GM19395 (cell line): ENCODE measurements at regions not wholly inside any gene's neighbourhood (a gene's known extent, or its start where the extent isn't known, plus 50 kb on each side); places are given as distances from the start of the nearest gene placed in this dataset.
"Not testable (repeated sequence)": the region's sequence is repeated elsewhere in the genome, so short reads cannot be mapped to it uniquely, and the experiment has no call there.

Experiments
- ATAC-seq: cut with Tn5 transposase; IDR thresholded peaks from one replicate; pipeline ENCODE4 v1.9.1; 2021; ENCODE audit warnings: mild to moderate bottlenecking, moderate library complexity; ENCODE audit not compliant: unreplicated experiment

- no peak for ATAC-seq
Observed at GRCh38 chr11:92045301-92045700, 179.3 kb upstream of the FAT3 start.

GRCh38 chr11:92035488-92035887 is 189.1 kb upstream of the FAT3 start:
- ATAC-seq: no peak

GRCh38 chr11:92027136-92027535 is 197.5 kb upstream of the FAT3 start:
- not testable (repeated sequence) for ATAC-seq

- ATAC-seq: no peak
Observed at GRCh38 chr11:92026664-92027063, 198.0 kb upstream of the FAT3 start.

GRCh38 chr11:92024788-92025187 is 199.8 kb upstream of the FAT3 start:
- no peak for ATAC-seq

- ATAC-seq: no peak
Observed at GRCh38 chr11:92022499-92022898, 202.1 kb upstream of the FAT3 start.

GRCh38 chr11:92018332-92018731 is 206.3 kb upstream of the FAT3 start:
- ATAC-seq: no peak

- ATAC-seq: no peak
Observed at GRCh38 chr11:92008249-92008648, 216.4 kb upstream of the FAT3 start.

GRCh38 chr11:92002568-92002967 is 222.1 kb upstream of the FAT3 start:
- ATAC-seq: no peak

GRCh38 chr11:91998481-91998880 is 226.1 kb upstream of the FAT3 start:
- no peak for ATAC-seq

GRCh38 chr11:91997226-91997625 is 227.4 kb upstream of the FAT3 start:
- ATAC-seq: no peak

GRCh38 chr11:91996526-91996925 is 228.1 kb upstream of the FAT3 start:
- no peak for ATAC-seq

GRCh38 chr11:91988443-91988842 is 236.2 kb upstream of the FAT3 start:
- not testable (repeated sequence) for ATAC-seq

- ATAC-seq: no peak
Observed at GRCh38 chr11:91986218-91986617, 238.4 kb upstream of the FAT3 start.

GRCh38 chr11:91984033-91984584 is 240.5 kb upstream of the FAT3 start:
- no peak for ATAC-seq

GRCh38 chr11:91981995-91982394 is 242.6 kb upstream of the FAT3 start:
- no peak for ATAC-seq

- ATAC-seq: no peak
Observed at GRCh38 chr11:91979775-91980174, 244.8 kb upstream of the FAT3 start.

GRCh38 chr11:91978747-91979146 is 245.9 kb upstream of the FAT3 start:
- no peak for ATAC-seq

GRCh38 chr11:91972665-91973266 is 251.9 kb upstream of the FAT3 start:
- ATAC-seq: no peak

GRCh38 chr11:91970624-91971023 is 254.0 kb upstream of the FAT3 start:
- no peak for ATAC-seq

- ATAC-seq: no peak
Observed at GRCh38 chr11:91969486-91969885, 255.1 kb upstream of the FAT3 start.

- no peak for ATAC-seq
Observed at GRCh38 chr11:91967691-91968045, 256.9 kb upstream of the FAT3 start.

GRCh38 chr11:91967026-91967690 is 257.5 kb upstream of the FAT3 start:
- no peak for ATAC-seq
